ENCODE measurements at regions not wholly inside any gene's neighbourhood (a gene's known extent, or its start where the extent isn't known, plus 50 kb on each side); places are given as distances from the start of the nearest gene placed in this dataset.
A peak's percentile ranks its signal among the peaks of the same experiment; 100 is the strongest.

- intact Hi-C loops (cut with DNase I), result no loop called here
- Histone ChIP-seq H3K27ac (no peak overlapping the region), H3K4me3 (no peak overlapping the region), H3K4me1 (no peaks in the 10 kb centered on the region), H3K9me3 (no peaks in the 10 kb centered on the region), H3K27me3 (peaks cover 0 to 11% (median 0%) of the 10 kb centered on the region in 4 donors), H3K36me3 (no peaks in the 10 kb centered on the region)
- ATAC-seq (no peak), FAIRE-seq (no peak), DNase-seq (no peak)
- 79 to 80% methylated on average over 3 of the region's 3 CpGs for WGBS, 2 donors
- no peak for TF ChIP-seq CTCF (IDR thresholded peaks at IDR 0.05)
Measured at GRCh38 chr21:35149698-35150097, 100.6 kb upstream of the RUNX1 start.

GRCh38 chr21:35147439-35147838, 98.3 kb upstream of the RUNX1 start:
- Histone ChIP-seq H3K9me3 (no peaks in the 10 kb centered on the region), H3K27ac (peak overlapping the region in 1 of 4 donors; percentile 13), H3K4me3 (no peak overlapping the region), H3K27me3 (peaks cover 0 to 11% (median 0%) of the 10 kb centered on the region in 4 donors), H3K36me3 (no peaks in the 10 kb centered on the region), H3K4me1 (no peaks in the 10 kb centered on the region)
- FAIRE-seq, result no peak
- DNase-seq, result no peak
- peak in 3 of 4 donors; percentile 11 to 75 (median 66) for ATAC-seq
- intact Hi-C loops (cut with DNase I), result no loop called here
- no peak for TF ChIP-seq CTCF (IDR thresholded peaks at IDR 0.05)
- WGBS, 2 donors, result 27 to 33% methylated on average over 4 of the region's 4 CpGs

GRCh38 chr21:35145626-35146233, 96.6 kb upstream of the RUNX1 start:
- DNase-seq (peak in 3 of 6 donors; percentile 41 to 65 (median 44)), FAIRE-seq (no peak), ATAC-seq (peak in 1 of 4 donors; percentile 46)
- H3K4me1 ChIP-seq, result no peaks in the 10 kb centered on the region
- intact Hi-C loops (cut with DNase I), result no loop called here
- H3K9me3 ChIP-seq, result no peaks in the 10 kb centered on the region
- no peak overlapping the region for H3K4me3 ChIP-seq
- WGBS, 2 donors, result 23 to 28% methylated on average over 3 of the region's 3 CpGs
- H3K27ac ChIP-seq, result no peak overlapping the region
- H3K36me3 ChIP-seq, result no peaks in the 10 kb centered on the region
- H3K27me3 ChIP-seq, result peaks cover 0 to 11% (median 0%) of the 10 kb centered on the region in 4 donors
- no peak for TF ChIP-seq CTCF (IDR thresholded peaks at IDR 0.05)

- Histone ChIP-seq H3K4me1 (no peaks in the 10 kb centered on the region), H3K9me3 (no peaks in the 10 kb centered on the region), H3K27me3 (peaks cover 0 to 11% (median 0%) of the 10 kb centered on the region in 4 donors), H3K36me3 (no peaks in the 10 kb centered on the region), H3K4me3 (no peak overlapping the region), H3K27ac (no peak overlapping the region)
- no peak for TF ChIP-seq CTCF (IDR thresholded peaks at IDR 0.05)
- ATAC-seq (no peak), FAIRE-seq (no peak), DNase-seq (no peak)
- 48 to 54% methylated on average over 2 of the region's 2 CpGs for WGBS, 2 donors
- intact Hi-C loops (cut with DNase I), result no loop called here
Measured at GRCh38 chr21:35144978-35145377, 95.9 kb upstream of the RUNX1 start.

GRCh38 chr21:35142036-35142815, 93.1 kb upstream of the RUNX1 start:
- H3K9me3 ChIP-seq, result no peaks in the 10 kb centered on the region
- H3K4me1 ChIP-seq, result no peaks in the 10 kb centered on the region
- no peak for TF ChIP-seq CTCF (IDR thresholded peaks at IDR 0.05)
- ATAC-seq, result no peak
- no peak overlapping the region for H3K27ac ChIP-seq
- no peaks in the 10 kb centered on the region for H3K36me3 ChIP-seq
- no peak for FAIRE-seq
- H3K27me3 ChIP-seq, result no peaks in the 10 kb centered on the region
- intact Hi-C loops (cut with DNase I), result no loop called here
- no peak overlapping the region for H3K4me3 ChIP-seq
- 76 to 91% methylated on average over 1 of the region's 1 CpG for WGBS, 2 donors
- DNase-seq, result no peak

Measured in pancreas (tissue), 10 donors.